Loucy (cell line): ENCODE measurements at regions not wholly inside any gene's neighbourhood (a gene's known extent, or its start where the extent isn't known, plus 50 kb on each side); places are given as distances from the start of the nearest gene placed in this dataset.

Source experiments
- EZH2phosphoT487 ChIP-seq: fragments of 200-600 bp; IDR thresholded peaks from 2 replicates; pipeline ENCODE4 v1.6.1; 2018; ENCODE audit warnings: antibody characterized with exemption, mild to moderate bottlenecking, moderate library complexity, borderline replicate concordance
- TF ChIP-seq, protein P1 (sequence below): fragments of 200-600 bp; sonication (generic); conservative IDR thresholded peaks from 2 replicates; pipeline ENCODE4 v1.5.1; 2014; ENCODE audit warnings: mild to moderate bottlenecking, antibody characterized with exemption, low read length

DNA sequence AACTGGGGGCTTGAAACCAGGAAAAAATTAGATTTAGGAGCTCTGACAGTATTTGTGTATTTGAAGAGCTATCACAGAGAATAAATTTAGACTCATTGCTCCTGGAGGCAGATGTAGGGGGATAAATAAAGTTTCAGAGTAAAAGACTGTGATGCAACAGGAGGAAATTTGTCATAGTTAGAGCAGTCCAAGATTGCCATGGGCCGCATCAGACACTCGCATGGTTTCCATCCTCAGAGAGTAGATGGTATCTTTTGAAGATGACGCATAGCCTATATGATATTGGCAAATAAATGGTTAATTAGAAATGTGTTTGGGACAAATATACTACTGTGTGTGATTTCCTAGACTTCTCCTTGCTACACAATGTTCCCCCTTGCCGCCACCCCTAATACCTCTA, 170.5 kb downstream of the FTCDNL1 start:
- TF ChIP-seq, protein P1, sequence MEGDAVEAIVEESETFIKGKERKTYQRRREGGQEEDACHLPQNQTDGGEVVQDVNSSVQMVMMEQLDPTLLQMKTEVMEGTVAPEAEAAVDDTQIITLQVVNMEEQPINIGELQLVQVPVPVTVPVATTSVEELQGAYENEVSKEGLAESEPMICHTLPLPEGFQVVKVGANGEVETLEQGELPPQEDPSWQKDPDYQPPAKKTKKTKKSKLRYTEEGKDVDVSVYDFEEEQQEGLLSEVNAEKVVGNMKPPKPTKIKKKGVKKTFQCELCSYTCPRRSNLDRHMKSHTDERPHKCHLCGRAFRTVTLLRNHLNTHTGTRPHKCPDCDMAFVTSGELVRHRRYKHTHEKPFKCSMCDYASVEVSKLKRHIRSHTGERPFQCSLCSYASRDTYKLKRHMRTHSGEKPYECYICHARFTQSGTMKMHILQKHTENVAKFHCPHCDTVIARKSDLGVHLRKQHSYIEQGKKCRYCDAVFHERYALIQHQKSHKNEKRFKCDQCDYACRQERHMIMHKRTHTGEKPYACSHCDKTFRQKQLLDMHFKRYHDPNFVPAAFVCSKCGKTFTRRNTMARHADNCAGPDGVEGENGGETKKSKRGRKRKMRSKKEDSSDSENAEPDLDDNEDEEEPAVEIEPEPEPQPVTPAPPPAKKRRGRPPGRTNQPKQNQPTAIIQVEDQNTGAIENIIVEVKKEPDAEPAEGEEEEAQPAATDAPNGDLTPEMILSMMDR = no peak
- TF ChIP-seq EZH2phosphoT487 = no peak
